Ureter (tissue), 1 donor: ENCODE measurements at regions not wholly inside any gene's neighbourhood (a gene's known extent, or its start where the extent isn't known, plus 50 kb on each side); places are given as distances from the start of the nearest gene placed in this dataset.

ENCODE experiments used
- DNase-seq: peaks from one replicate; pipeline ENCODE4 v3.0.0-alpha.2; 2020; ENCODE audit warnings: low spot score
- donor health status: DM: yes; HTN: yes; CAD: no.

- DNase-seq = no peak
These were observed 177.3 kb upstream of the C9orf72 start for GRCh38 chr9:27750566-27750965.

GRCh38 chr9:27752069-27752468 is 178.8 kb upstream of the C9orf72 start:
- DNase-seq = no peak

GRCh38 chr9:27755846-27756245 is 182.6 kb upstream of the C9orf72 start:
- no peak for DNase-seq

- DNase-seq = no peak
These were observed 183.1 kb upstream of the C9orf72 start for GRCh38 chr9:27756418-27756817.

GRCh38 chr9:27763831-27764230 is 190.6 kb upstream of the C9orf72 start:
- DNase-seq = no peak

GRCh38 chr9:27765266-27766072 is 192.2 kb upstream of the C9orf72 start:
- no peak for DNase-seq

GRCh38 chr9:27766073-27766835 is 193.0 kb upstream of the C9orf72 start:
- DNase-seq = no peak

- no peak for DNase-seq
These were observed 195.5 kb upstream of the C9orf72 start for GRCh38 chr9:27768781-27769180.

GRCh38 chr9:27770541-27770940 is 197.3 kb upstream of the C9orf72 start:
- DNase-seq = no peak

- DNase-seq = no peak
These were observed 198.7 kb upstream of the C9orf72 start for GRCh38 chr9:27771803-27772545.

GRCh38 chr9:27784847-27785713 is 211.8 kb upstream of the C9orf72 start:
- DNase-seq = no peak

- no peak for DNase-seq
These were observed 212.4 kb upstream of the C9orf72 start for GRCh38 chr9:27785714-27786100.

- DNase-seq = no peak
These were observed 214.6 kb upstream of the C9orf72 start for GRCh38 chr9:27787891-27788290.

- DNase-seq = no peak
These were observed 218.0 kb upstream of the C9orf72 start for GRCh38 chr9:27791311-27791710.

- no peak for DNase-seq
These were observed 219.8 kb upstream of the C9orf72 start for GRCh38 chr9:27792971-27793689.

- DNase-seq = no peak
These were observed 226.0 kb upstream of the C9orf72 start for GRCh38 chr9:27799326-27799725.

- DNase-seq = no peak
These were observed 226.9 kb upstream of the C9orf72 start for GRCh38 chr9:27800159-27800558.

GRCh38 chr9:27800692-27801370 is 227.6 kb upstream of the C9orf72 start:
- DNase-seq = no peak

GRCh38 chr9:27801545-27801944 is 228.3 kb upstream of the C9orf72 start:
- no peak for DNase-seq

GRCh38 chr9:27802418-27802817 is 229.1 kb upstream of the C9orf72 start:
- no peak for DNase-seq
